ENCODE measurements at regions not wholly inside any gene's neighbourhood (a gene's known extent, or its start where the extent isn't known, plus 50 kb on each side); places are given as distances from the start of the nearest gene placed in this dataset.

DNA sequence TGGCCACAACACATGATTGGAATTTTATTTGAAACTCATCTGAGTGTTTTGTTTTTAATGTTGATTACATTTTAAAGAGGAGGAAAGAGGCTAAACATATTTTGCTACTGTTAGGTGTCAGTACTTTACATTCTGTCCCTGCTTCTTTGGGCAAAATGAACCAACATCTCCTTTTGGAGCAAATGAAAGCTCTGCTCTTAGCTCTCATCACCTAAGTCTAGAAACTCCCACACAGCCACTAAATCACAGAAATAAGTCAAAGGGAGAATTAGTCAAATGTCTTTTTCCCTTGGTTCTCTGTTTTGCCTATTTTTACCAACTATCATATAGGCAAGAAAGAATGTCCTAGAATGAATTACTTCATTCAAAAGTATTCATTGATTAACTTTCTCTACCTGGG, 666.8 kb downstream of the RNF144A start:
- no peak for DNase-seq
- Histone ChIP-seq H3K27ac (ENCODE audit: insufficient read length, low read depth, low read length) (no peak overlapping the region), H4K8ac (replicated peaks; ENCODE audit: insufficient read length, low read depth, low read length) (no peak overlapping the region), H4K91ac (ENCODE audit: insufficient read length, low read depth, low read length) (no peak overlapping the region), H3K9ac (ENCODE audit: extremely low read depth, insufficient read length, low read length) (no peak overlapping the region), H2BK5ac (ENCODE audit: insufficient read length, low read length) (no peak overlapping the region), H3K79me2 (ENCODE audit: insufficient read depth, low read length) (no peaks in the 10 kb centered on the region), H3K18ac (ENCODE audit: insufficient read length, low read depth, low read length) (no peak overlapping the region), H3K9me3 (ENCODE audit: control insufficient read depth, low read depth, low read length) (no peaks in the 10 kb centered on the region), H2AFZ (ENCODE audit: low read length) (no peak overlapping the region), H2BK20ac (ENCODE audit: low read depth, low read length, poor library complexity, severe bottlenecking) (no peak overlapping the region), H3K4me1 (ENCODE audit: insufficient read depth, low read length) (no peaks in the 10 kb centered on the region), H3K23ac (ENCODE audit: insufficient read length, low read depth, low read length) (no peak overlapping the region), H3K14ac (ENCODE audit: insufficient read depth, low read length) (no peak overlapping the region), H3K4me2 (ENCODE audit: insufficient read depth, insufficient read length, low read length) (no peak overlapping the region), H3K27me3 (ENCODE audit: insufficient read depth, low read length) (no peaks in the 10 kb centered on the region), H3K23me2 (ENCODE audit: insufficient read length, low read depth, low read length, poor library complexity, severe bottlenecking) (no peaks in the 10 kb centered on the region), H4K5ac (ENCODE audit: insufficient read length, low read depth, low read length) (no peak overlapping the region), H2AK5ac (ENCODE audit: insufficient read length, low read length) (no peak overlapping the region), H2BK120ac (ENCODE audit: low read depth, low read length, poor library complexity, severe bottlenecking) (no peak overlapping the region), H3K79me1 (ENCODE audit: insufficient read depth, low read depth, low read length, poor library complexity, severe bottlenecking) (no peaks in the 10 kb centered on the region), H2BK12ac (ENCODE audit: insufficient read length, low read depth, low read length) (no peak overlapping the region), H3K56ac (ENCODE audit: insufficient read length, low read depth, low read length) (no peak overlapping the region), H4K20me1 (ENCODE audit: control insufficient read depth, insufficient read depth, insufficient read length) (no peaks in the 10 kb centered on the region), H3K4ac (ENCODE audit: low read depth, low read length) (no peak overlapping the region), H3T11ph (ENCODE audit: low read length) (no peak overlapping the region), H2BK15ac (ENCODE audit: low read depth, low read length) (no peak overlapping the region)
- Mint-ChIP-seq H3K36me3 (ENCODE audit: insufficient read depth in 1 of 3, low read depth in 3 of 3) (peaks cover 0 to 7% (median 6%) of the 10 kb centered on the region in 3 experiments; a peak in 4 of 7 replicates), H3K27me3 (ENCODE audit: low read depth) (no peaks in the 10 kb centered on the region; the same call in 1 of the 2 replicates), H3K27ac (no peak overlapping the region), H3K9me3 (peaks cover 4 to 7% of the 10 kb centered on the region in 2 experiments), H3K4me3 (no peak overlapping the region), H3K4me1 (peaks cover 6% of the 10 kb centered on the region in 2 experiments)
- TF ChIP-seq CTCF (conservative IDR thresholded peaks at IDR 0.05) = no peak

Data from H9 (cell line).